ENCODE measurements at regions not wholly inside any gene's neighbourhood (a gene's known extent, or its start where the extent isn't known, plus 50 kb on each side); places are given as distances from the start of the nearest gene placed in this dataset.
"Not testable (repeated sequence)": the region's sequence is repeated elsewhere in the genome, so short reads cannot be mapped to it uniquely, and the experiment has no call there.

DNA sequence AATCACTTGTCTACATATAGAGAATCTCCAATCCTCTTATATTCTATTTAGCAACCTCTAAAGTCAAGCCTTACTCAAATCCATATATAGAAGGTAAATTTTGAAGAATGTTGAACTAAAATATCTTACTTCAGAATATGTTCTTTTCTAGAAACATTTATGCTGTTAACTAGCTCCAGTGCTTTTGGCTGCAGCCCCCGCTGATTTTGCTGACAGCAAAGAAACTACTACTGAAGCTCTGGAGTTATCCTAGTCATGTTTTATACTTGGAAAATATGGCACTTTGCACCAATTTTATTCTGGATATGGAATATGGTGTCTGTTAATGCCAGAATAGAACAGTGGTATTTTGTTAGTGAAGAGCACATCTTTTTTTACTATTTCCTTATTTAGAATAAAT lies 212.4 kb upstream of the FSIP2 start:
- DNase-seq = no peak

DNA sequence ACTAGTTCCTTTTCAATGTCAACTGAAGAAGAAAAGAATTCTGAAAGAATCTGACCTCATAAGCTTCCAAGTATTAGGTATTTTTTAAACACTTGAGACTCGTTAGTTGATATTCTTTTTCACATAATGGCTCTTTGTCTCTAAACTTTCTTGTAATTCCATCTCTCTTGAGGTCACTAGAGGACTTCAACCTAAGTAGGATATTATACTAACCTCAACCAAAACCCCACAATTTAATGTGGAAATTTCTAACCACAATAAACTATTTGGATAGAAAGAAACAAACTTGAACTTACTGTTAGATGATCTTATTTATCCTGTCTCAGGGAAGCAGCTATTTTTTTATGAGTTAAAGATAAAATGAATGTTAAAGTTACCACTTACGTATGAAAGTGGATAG lies 206.9 kb upstream of the FSIP2 start:
- DNase-seq = no peak

DNA sequence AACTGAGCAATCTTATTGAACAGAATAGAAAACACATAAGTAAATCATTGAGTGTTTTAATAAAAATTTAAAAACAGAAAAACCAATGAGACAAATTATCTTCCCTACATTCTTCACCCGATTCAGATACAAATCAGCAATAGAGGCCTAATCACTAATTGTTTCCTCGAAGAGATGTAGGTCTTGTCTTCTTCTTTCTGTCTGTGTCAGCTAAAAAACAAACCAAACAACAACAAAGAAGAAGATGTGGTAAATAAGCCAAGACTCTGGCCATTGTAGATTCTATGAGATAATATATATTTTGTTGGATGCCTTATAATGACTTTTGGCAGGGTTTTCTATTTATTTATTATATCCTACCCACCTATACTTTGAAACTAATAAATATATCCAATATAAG lies 200.9 kb upstream of the FSIP2 start:
- DNase-seq = no peak

DNA sequence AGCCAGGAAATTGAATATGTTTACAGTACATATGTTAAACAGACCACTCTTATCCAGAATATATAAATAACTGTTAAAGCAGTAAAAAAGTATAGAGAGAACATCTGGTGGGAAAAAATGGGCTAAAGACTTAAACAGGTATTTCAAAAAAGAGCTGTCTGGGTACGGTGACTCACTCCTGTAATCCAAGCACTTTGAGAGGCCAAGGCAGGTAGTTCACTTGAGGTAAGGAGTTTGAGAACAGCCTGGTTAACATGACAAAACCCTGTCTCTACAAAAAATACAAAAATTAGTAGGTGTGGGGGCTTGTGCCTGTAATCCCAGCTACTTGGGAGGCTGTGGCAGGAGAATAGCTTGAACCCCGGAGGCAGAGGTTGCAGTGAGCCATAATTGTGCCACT lies 171.4 kb upstream of the FSIP2 start:
- DNase-seq = no peak

DNA sequence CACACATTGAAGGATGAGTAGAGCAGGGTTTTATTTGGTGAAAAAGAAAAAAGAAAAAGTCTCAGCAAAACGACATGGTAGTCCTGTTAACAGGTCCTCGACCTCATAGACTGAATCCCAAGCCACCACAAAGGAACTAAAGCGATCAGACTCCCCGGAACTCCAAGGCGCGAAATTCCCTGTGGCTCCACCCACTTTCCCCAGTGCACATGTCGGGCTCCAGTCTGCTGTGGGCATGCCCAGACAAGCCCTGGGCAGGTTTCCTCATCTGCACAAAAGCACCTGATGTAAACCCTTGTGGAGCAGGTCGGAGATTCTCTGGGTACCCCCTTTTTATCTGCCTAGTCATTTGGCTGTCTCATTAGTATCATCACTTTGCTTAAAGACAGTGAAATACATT lies 170.7 kb upstream of the FSIP2 start:
- no peak for DNase-seq

DNA sequence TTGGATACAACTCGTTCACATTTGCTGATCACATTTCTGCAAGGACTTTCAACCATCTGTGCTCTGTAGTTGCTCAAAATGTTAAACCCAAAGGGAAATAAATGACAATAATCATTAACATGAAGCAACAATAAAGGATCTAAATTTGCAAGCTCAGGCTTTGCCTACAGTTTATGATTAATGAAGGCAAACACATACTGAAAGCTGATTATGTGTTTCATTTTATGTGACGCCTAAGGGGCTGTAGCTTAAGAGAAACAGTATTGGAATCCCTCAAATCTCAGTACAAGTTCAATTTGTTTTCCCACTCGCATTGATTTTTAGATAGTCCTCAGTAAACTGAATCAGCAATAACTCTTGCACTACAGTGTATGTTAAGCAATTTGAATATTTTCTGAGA lies 160.3 kb upstream of the FSIP2 start:
- no peak for DNase-seq

DNA sequence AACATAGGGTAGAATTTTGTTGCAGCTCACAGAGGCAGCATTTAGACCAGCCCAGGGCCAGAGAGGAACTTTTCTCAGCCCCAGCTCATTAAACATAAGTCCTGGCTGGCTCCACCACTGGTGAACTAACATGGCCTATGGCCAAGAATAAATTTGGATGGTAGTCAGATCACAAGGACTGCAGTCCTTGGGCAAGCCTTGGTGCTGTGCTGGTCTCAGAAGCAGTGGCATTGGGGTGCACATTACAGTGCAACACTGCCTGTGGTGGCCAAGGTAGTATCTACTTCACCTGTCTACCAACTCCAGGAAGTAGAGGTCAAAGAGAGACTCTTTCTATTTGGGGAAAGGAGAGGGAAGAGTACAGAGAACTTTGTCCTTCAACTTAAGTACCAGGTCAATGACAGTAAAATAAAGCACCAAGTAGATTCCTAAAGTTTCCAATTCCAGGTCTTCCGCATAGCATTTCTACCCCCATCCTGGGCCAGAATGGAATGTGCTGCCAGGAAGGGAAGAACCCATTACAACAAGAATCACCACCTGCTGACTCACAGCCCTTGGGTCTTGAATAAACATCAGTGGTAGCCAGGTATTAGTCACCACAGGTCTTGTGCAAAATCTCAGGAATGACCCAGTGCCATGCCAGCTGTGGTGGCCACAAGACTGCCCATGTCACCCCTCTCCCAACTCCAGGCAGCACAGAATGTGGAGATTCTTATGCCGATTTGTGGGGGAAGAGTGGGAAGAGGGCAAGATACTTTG lies 155.4 kb upstream of the FSIP2 start:
- no peak for DNase-seq

DNA sequence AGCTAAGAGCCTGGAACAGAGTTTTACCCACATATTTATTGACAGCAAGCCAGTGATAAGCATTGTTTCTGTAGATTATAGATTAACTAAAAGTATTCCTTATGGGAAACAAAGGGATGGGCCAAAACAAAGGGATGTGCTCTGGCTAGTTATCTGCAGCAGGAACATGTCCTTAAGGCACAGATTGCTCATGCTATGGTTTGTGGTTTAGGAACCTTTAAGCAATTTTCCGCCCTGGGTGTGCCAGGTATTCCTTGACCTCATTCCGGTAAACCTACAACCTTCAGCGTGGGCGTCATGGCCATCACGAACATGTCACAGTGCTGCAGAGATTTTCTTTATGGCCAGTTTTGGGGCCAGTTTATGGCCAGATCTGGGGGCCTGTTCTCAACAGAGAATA lies 153.4 kb upstream of the FSIP2 start:
- not testable (repeated sequence) for DNase-seq

DNA sequence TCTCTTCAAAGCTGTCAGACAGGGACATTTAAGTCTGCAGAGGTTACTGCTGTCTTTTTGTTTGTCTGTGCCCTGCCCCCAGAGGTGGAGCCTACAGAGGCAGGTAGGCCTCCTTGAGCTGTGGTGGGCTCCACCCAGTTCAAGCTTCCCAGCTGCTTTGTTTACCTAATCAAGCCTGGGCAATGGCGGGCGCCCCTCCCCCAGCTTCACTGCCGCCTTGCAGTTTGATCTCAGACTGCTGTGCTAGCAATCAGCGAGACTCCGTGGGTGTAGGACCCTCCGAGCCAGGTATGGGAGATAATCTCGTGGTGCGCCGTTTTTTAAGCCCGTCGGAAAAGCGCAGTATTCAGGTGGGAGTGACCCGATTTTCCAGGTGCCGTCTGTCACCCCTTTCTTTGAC lies 147.3 kb upstream of the FSIP2 start:
- not testable (repeated sequence) for DNase-seq

DNA sequence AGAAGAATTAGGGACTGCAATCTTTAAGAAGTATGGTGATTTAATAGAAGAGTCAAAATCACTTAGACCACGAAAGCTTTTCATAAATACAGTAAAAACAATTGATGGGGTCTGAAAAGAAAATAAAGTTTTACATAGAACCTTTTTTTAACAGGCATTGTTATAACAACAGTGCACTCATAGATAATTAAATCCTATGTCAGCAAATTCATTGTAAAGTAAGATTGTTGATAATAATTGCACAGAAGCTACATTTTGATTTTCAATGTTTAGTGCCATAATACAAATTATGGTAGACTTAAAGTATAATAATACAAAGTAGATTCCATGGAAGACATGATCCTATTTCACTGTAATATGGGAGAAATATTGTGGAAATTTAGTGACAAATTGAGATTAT lies 130.7 kb upstream of the FSIP2 start:
- no peak for DNase-seq

DNA sequence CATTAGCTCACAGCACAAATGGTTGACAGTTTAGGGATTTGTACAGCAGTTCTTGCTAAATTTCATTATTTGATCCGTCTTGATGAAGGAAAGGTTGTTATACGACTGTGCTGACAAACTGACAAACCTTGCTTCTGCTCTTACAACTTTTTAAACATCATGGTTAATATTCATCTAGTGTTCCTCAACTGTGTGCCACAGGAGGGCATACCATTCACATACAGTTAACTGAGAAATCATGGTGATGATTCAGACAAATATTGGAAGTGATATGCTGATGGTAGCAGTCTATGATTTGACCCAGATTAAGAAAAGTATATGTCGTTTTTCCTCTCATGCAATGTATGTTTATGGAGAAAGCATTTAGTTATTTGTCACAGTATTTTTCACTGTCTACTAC lies 129.8 kb upstream of the FSIP2 start:
- DNase-seq = no peak

DNA sequence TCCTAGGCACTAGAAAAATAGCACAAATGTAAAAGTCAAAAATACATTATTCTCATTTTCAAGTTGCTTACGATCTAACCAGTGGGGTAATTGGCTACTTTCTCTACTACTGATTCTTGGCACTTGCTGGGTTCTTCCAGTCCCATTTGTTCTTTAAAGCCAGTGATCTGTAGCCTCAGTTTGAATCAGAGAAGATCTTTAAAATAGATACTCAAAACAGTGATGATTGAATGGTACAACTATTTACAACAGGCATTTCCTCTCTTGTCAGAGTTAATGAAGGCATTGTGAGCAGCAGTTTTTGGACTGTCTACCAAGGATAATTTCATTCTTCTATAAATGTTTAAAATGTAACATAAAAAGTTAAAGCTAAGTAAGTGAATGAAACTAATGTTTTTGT lies 128.3 kb upstream of the FSIP2 start:
- no peak for DNase-seq

DNA sequence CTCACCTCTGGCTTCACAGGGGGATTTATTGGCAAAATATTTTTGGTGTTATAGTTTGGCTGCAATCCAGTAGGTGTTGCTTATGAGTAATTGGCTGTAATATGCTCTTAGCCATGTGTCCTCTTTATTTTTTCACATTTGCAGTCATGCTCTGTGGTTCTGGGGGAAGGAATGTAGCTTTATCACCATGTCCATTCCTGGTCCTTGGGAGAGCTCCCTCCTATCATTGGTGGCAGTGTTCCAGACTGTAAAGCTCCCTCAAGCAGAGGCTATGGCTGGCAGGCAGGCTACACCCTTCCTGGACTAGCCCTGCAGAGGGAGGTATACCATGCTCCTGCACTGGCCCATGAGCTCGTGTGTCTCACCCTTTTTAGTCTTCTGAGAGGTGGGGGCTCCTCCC lies 120.0 kb upstream of the FSIP2 start:
- DNase-seq = no peak

DNA sequence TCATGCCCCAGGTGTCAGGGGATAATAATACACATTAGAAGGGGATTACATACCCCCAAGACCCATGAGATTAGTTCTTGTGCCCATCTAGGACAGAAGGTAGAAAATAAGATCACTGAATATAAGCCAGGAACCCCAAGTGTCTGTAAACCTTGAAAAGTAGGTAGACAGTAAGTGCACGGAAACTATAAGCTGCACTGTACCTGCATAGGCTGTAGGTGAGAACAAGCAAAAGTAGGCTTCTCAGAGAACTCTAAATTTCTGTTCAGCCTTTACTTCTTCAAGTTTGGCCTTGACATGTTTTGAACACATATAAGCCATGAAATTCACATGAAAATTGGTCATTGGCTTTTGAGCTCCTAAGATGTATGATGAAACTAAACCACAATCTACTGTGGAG lies 113.0 kb upstream of the FSIP2 start:
- no peak for DNase-seq

DNA sequence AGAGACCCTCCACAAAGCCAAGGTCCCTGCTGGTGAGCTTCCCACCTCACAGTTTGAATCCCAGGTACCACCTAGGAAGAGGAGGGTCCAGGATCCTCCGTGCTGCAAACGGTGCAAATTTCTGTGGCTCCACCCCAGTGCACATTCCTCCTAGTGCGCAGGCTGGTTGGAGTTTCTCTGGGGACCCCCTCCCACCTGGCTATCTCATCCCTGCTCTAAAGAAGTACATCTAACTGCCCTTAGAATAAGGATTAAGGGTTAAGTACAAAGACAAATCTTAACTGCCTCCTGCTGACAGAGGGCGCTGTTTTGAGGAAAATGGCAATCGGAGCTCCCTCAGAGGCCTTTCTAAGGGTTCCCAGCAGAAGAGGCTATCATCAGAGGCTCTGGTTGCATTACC lies 109.6 kb upstream of the FSIP2 start:
- peak; percentile 13 for DNase-seq

DNA sequence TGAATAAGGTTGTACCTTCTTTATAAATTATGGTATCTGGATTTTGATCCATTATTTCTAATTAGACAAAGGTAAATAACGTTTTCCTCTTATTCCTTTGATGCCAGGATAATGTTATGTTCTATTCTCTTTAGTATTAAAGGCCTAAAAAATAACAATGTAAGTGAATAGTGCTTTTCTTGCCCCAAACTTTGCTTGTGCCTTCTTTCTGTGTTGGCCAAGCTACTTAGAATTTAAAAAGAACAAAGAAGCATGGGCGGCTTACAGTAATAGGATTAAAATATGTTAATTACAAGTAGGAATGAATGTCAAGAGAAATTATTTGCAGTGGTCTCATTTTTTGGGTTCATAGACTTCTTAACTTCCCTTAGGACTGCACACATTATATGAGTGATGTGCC lies 105.0 kb upstream of the FSIP2 start:
- DNase-seq = no peak

DNA sequence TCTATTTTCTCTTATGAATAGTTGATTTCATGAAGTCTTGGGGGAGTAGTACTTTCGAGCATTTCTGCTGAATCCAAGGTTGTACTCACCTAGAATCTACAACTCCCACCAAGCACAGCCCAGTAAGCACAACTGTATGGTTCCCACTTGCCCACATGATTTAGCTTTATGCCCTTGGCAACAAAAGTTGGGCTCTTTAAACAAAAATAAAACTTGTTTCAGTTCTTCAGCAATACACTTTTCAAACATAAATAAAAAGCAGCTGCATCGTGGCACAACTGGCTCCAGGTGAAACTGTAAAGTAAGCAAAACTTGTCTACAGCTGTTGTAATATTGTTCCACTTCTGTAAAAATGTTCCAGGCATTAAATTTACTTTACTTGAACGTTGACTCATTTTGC lies 99.8 kb upstream of the FSIP2 start:
- no peak for DNase-seq

DNA sequence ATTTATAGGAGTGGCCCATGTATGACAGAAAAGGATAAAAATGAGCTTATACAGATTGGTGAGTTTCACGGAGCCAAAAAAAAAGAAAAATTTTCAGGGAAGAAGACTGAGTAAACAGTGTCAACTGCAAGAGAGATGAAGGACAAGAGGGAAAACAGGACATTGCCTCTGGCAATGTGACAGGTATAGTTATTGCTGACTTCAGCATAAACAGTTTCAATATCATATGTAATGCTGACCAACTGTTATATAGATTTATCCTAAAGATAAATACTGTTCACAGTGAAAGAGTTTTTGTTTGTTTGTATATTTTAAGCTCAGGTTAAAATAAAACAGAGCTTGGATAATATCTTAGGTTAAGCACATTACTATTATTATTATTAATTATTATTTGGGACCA lies 98.0 kb upstream of the FSIP2 start:
- DNase-seq = no peak

DNA sequence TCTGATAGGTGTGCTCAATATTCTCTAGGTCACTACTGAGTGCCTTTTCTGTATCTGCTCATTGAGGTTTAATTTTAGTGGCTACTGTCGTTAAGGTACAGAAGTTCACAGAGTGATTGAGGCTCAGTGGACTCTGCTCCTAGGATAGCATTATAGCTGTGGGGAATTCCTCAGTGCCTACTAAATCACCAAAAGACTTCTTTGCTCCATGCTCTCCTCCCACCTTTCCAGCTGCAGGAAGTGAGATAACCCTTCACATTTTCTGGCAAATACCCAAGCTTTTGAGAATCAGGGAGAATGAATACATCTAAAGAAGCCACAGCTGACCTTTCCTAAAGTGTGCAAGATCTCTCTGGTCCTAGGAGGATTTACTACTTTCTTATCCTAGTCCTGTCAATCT lies 95.2 kb upstream of the FSIP2 start:
- no peak for DNase-seq

DNA sequence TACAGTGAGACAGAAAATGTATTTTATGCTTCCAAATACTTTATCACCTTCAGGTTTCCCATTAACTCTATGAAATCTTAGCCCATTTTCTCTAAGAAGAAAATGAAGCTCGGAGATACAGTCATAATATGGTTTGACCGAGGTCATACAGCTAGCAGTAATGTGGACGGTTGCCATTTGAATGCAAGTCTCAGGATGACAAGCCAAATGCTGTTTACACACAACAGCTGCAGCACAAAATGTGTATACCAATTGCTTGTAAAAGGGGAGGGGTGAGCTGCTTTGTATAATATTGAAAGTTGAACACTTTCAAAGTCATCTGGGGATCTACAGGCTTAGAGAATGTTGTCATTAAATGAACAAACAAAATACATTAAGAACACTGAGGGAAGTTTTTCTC lies 93.8 kb upstream of the FSIP2 start:
- no peak for DNase-seq

DNA sequence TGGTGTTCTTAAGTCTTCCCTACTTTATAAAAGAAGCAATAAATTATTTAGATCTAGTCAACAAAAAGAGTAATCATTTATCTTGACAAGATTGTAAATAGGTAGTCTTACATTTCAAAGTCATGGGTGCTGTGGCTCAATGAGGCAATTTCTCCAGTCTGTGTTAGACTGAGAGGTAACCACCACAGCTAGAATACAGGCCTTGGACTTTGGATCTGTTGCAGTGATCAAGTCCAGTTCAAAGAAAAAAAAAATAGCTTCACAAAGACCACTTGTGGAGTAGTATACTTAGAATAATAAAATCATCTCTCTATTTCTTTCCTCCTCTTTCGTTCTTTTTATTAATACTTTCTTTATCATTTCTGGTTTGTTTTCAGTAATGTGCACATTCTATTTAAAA lies 93.1 kb upstream of the FSIP2 start:
- no peak for DNase-seq

DNA sequence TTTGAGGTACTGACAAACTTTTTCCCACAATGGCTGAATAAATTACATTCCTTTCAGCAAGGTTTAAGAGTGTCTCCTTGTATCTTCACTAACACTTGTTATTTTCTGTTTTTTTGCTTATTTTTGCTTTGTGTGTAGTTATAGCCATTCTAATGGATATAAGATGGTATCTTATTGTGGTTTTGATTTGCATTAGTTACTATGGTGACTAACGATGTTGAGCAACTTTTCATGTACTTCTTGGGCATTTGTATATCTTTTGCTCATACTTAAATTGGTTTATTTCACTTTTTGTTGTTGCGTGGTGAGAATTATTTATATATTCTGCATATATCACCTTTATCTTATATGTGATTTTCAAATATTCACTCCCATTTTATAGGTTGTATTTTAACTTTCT lies 79.9 kb upstream of the FSIP2 start:
- no peak for DNase-seq

DNA sequence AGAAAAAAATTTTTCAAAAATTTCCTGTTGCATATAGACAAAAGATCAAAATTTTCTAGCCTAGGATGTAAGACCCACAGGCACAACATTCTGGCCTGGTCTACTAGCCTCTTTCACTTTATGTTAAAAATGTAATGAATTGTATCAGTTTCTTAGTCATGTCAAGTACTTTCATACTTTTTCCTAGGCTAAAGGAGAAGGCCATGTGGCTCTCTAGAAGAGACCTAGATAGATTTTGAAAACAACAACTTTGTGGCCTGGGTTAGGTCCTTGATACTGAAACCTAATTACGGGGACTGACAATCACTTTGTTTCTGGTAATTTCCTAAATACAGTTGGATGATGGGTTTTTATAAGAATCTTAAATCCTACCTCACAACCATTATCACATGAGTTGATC lies 74.8 kb upstream of the FSIP2 start:
- DNase-seq = no peak

DNA sequence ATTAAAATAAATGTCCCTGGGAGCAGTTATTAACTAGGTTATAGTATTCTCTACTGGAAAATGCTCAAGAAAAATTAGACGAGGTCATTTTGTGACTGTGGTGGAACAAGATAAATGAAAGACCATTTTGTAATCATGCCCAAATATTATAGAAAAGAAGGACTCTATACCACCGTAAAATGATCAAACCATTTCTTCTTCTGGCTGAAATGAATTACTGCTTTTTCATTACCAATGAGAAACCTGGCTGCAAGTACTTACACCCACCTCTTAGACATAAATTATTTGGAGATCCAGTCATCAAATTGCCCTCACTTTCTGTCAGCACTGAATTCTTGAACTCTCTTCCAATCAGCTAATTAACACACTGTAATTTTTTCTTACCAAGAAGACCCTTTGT lies 74.2 kb upstream of the FSIP2 start:
- DNase-seq = no peak

DNA sequence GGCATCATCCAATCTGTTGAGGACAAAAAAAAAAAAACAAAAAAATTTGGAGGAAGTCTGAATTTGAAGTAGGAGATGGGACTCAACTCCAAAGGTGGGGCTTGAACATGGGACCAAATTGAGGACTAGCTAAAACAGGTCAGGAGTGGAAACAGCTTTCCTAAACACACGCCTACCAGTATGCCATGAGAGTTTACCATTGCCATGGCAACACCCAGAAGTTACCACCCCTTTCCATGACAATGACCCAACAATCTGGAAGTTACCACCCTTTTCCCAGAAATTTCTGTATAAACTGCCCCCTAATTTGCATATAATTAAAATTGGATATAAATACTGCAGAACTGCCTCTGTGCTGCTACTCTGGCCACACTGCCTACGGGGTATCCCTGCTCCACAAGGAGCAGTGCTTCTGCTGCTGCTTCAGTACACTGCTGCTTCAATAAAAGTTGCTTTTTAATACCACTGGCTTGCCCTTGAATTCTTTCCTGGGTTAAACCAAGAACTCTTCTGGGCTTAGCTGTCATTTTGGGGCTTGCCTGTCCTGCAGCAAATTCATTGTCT lies 73.3 kb upstream of the FSIP2 start:
- no peak for DNase-seq

Measured in activated CD4-positive, alpha-beta T cell treated with anti-CD3 and anti-CD28 coated beads, Interleukin-2, Interleukin-6, amounts not matched to agents 100 ng/mL and 50 ng/mL, durations not matched to agents 16 hours and 8 hours (primary cell).